Mesodermal cell (in vitro differentiated cells): ENCODE measurements at regions not wholly inside any gene's neighbourhood (a gene's known extent, or its start where the extent isn't known, plus 50 kb on each side); places are given as distances from the start of the nearest gene placed in this dataset.
"Not testable (repeated sequence)": the region's sequence is repeated elsewhere in the genome, so short reads cannot be mapped to it uniquely, and the experiment has no call there.

Experiments
- H3K27ac ChIP-seq: 2 replicates; pipeline ENCODE4 v1.7.0; 2013; ENCODE audit warnings: mild to moderate bottlenecking, low read depth, low read length, moderate library complexity; ENCODE audit not compliant: severe bottlenecking
- H3K36me3 ChIP-seq: 2 replicates; pipeline ENCODE4 v1.7.1; 2013; ENCODE audit warnings: mild to moderate bottlenecking, low read length, moderate library complexity; ENCODE audit not compliant: control insufficient read depth, insufficient read depth
- H3K4me1 ChIP-seq: one replicate; pipeline ENCODE4 v1.7.1; 2013; ENCODE audit warnings: mild to moderate bottlenecking, low read length; ENCODE audit not compliant: insufficient read depth, control insufficient read depth, poor library complexity, severe bottlenecking
- H3K4me3 ChIP-seq: 2 replicates; pipeline ENCODE4 v1.7.0; 2013; ENCODE audit warnings: low read length, control low read depth, mild to moderate bottlenecking; ENCODE audit not compliant: insufficient read depth, poor library complexity, severe bottlenecking; ENCODE audit errors: extremely low read depth
- H3K9me3 ChIP-seq: 2 replicates; pipeline ENCODE4 v1.7.1; 2013; ENCODE audit warnings: mild to moderate bottlenecking, low read length, moderate library complexity; ENCODE audit not compliant: control insufficient read depth
- WGBS, 2 experiments: methylation state at CpG; one replicate each; pipeline ENCODE4 v1.1.5; 2013; ENCODE audit warnings: missing lambda C conversion rate in 2 of 2; ENCODE audit not compliant: insufficient coverage in 2 of 2; 5-methylcytosine and 5-hydroxymethylcytosine counted together

- Histone ChIP-seq H3K27ac (no peak overlapping the region), H3K9me3 (no peaks in the 10 kb centered on the region), H3K4me3 (no peak overlapping the region), H3K4me1 (no peaks in the 10 kb centered on the region), H3K36me3 (no peaks in the 10 kb centered on the region)
- 85% methylated on average over 3 of the region's 4 CpGs; no CpG with 5 or more reads in 1 of the 2 experiments for WGBS, 2 experiments
Observed at GRCh38 chr2:67323209-67323991, 73.7 kb upstream of the ETAA1 start.

GRCh38 chr2:67329513-67329912, 67.6 kb upstream of the ETAA1 start:
- Histone ChIP-seq H3K4me3 (no peak overlapping the region), H3K4me1 (no peaks in the 10 kb centered on the region), H3K9me3 (no peaks in the 10 kb centered on the region), H3K36me3 (no peaks in the 10 kb centered on the region), H3K27ac (no peak overlapping the region)

GRCh38 chr2:67329951-67330350, 67.2 kb upstream of the ETAA1 start:
- H3K36me3 ChIP-seq, result no peaks in the 10 kb centered on the region
- no peaks in the 10 kb centered on the region for H3K4me1 ChIP-seq
- no peak overlapping the region for H3K27ac ChIP-seq
- no peak overlapping the region for H3K4me3 ChIP-seq
- no peaks in the 10 kb centered on the region for H3K9me3 ChIP-seq

GRCh38 chr2:67331419-67332086, 65.6 kb upstream of the ETAA1 start:
- not testable (repeated sequence) for H3K4me1 ChIP-seq, H3K4me3 ChIP-seq, H3K9me3 ChIP-seq, H3K36me3 ChIP-seq, H3K27ac ChIP-seq
- 75 to 89% methylated on average over 4 to 5 of the region's 9 CpGs for WGBS, 2 experiments

GRCh38 chr2:67337903-67338302, 59.2 kb upstream of the ETAA1 start:
- Histone ChIP-seq H3K4me3 (no peak overlapping the region), H3K27ac (no peak overlapping the region), H3K4me1 (no peaks in the 10 kb centered on the region), H3K9me3 (no peaks in the 10 kb centered on the region), H3K36me3 (no peaks in the 10 kb centered on the region)
- 100% methylated on average over 1 of the region's 2 CpGs for WGBS, 2 experiments

GRCh38 chr2:67338601-67339233, 58.4 kb upstream of the ETAA1 start:
- Histone ChIP-seq H3K4me1 (no peaks in the 10 kb centered on the region), H3K36me3 (no peaks in the 10 kb centered on the region), H3K4me3 (no peak overlapping the region), H3K9me3 (no peaks in the 10 kb centered on the region), H3K27ac (no peak overlapping the region)
- 60 to 88% methylated on average over 1 of the region's 3 CpGs for WGBS, 2 experiments

GRCh38 chr2:67339234-67339885, 57.8 kb upstream of the ETAA1 start:
- no peaks in the 10 kb centered on the region for H3K36me3 ChIP-seq
- no peak overlapping the region for H3K4me3 ChIP-seq
- no peaks in the 10 kb centered on the region for H3K9me3 ChIP-seq
- no peaks in the 10 kb centered on the region for H3K4me1 ChIP-seq
- no peak overlapping the region for H3K27ac ChIP-seq
- WGBS, 2 experiments, result 83 to 91% methylated on average over 3 of the region's 4 CpGs

- Histone ChIP-seq H3K4me1 (no peaks in the 10 kb centered on the region), H3K4me3 (no peak overlapping the region), H3K27ac (no peak overlapping the region), H3K36me3 (no peaks in the 10 kb centered on the region), H3K9me3 (no peaks in the 10 kb centered on the region)
- 74 to 78% methylated on average over 3 to 7 of the region's 7 CpGs for WGBS, 2 experiments
Observed at GRCh38 chr2:67340133-67341011, 56.8 kb upstream of the ETAA1 start.

GRCh38 chr2:67341012-67341318, 56.2 kb upstream of the ETAA1 start:
- Histone ChIP-seq H3K4me3 (no peak overlapping the region), H3K27ac (no peak overlapping the region), H3K4me1 (no peaks in the 10 kb centered on the region), H3K9me3 (no peaks in the 10 kb centered on the region), H3K36me3 (no peaks in the 10 kb centered on the region)
- 92% methylated on average over 1 of the region's 1 CpG; no CpG with 5 or more reads in 1 of the 2 experiments for WGBS, 2 experiments

- Histone ChIP-seq H3K9me3 (no peaks in the 10 kb centered on the region), H3K36me3 (no peaks in the 10 kb centered on the region), H3K4me3 (no peak overlapping the region), H3K4me1 (no peaks in the 10 kb centered on the region), H3K27ac (no peak overlapping the region)
- 90 to 95% methylated on average over 2 of the region's 2 CpGs for WGBS, 2 experiments
Observed at GRCh38 chr2:67341336-67341735, 55.8 kb upstream of the ETAA1 start.
